ENCODE measurements at regions not wholly inside any gene's neighbourhood (a gene's known extent, or its start where the extent isn't known, plus 50 kb on each side); places are given as distances from the start of the nearest gene placed in this dataset.

GRCh38 chr2:128833664-128834027, 515.0 kb upstream of the HS6ST1 start:
- no peak overlapping the region for H3K4me3 ChIP-seq (replicated peaks; ENCODE audit: low read depth, low read length)
- no peak for DNase-seq (ENCODE audit: extremely low read depth, low read depth)
- no peak for TF ChIP-seq CTCF (IDR thresholded peaks at IDR 0.05; ENCODE audit: low read depth, low read length, missing control alignments)

GRCh38 chr2:128834207-128834879, 515.7 kb upstream of the HS6ST1 start:
- no peak for TF ChIP-seq CTCF (IDR thresholded peaks at IDR 0.05; ENCODE audit: low read depth, low read length, missing control alignments)
- DNase-seq (ENCODE audit: extremely low read depth, low read depth) = no peak

GRCh38 chr2:128834880-128835252, 516.2 kb upstream of the HS6ST1 start:
- no peak for TF ChIP-seq CTCF (IDR thresholded peaks at IDR 0.05; ENCODE audit: low read depth, low read length, missing control alignments)
- no peak for DNase-seq (ENCODE audit: extremely low read depth, low read depth)

More at GRCh38 chr2:128834207-128834879, 515.7 kb upstream of the HS6ST1 start:
- H3K4me3 ChIP-seq (replicated peaks; ENCODE audit: low read depth, low read length) = no peak overlapping the region

GRCh38 chr2:128835342-128835855, 516.7 kb upstream of the HS6ST1 start:
- no peak overlapping the region for H3K4me3 ChIP-seq (replicated peaks; ENCODE audit: low read depth, low read length)
- no peak for TF ChIP-seq CTCF (IDR thresholded peaks at IDR 0.05; ENCODE audit: low read depth, low read length, missing control alignments)
- no peak for DNase-seq (ENCODE audit: extremely low read depth, low read depth)

More at GRCh38 chr2:128834880-128835252, 516.2 kb upstream of the HS6ST1 start:
- H3K4me3 ChIP-seq (replicated peaks; ENCODE audit: low read depth, low read length) = no peak overlapping the region

- TF ChIP-seq CTCF (IDR thresholded peaks at IDR 0.05; ENCODE audit: low read depth, low read length, missing control alignments) = no peak
- no peak for DNase-seq (ENCODE audit: extremely low read depth, low read depth)
- no peak overlapping the region for H3K4me3 ChIP-seq (replicated peaks; ENCODE audit: low read depth, low read length)
Observed at GRCh38 chr2:128835974-128836373, 517.3 kb upstream of the HS6ST1 start.

- H3K4me3 ChIP-seq (replicated peaks; ENCODE audit: low read depth, low read length) = no peak overlapping the region
- TF ChIP-seq CTCF (IDR thresholded peaks at IDR 0.05; ENCODE audit: low read depth, low read length, missing control alignments) = no peak
Observed at GRCh38 chr2:128836559-128837100, 518.0 kb upstream of the HS6ST1 start.

More at GRCh38 chr2:128836559-128837100, 518.0 kb upstream of the HS6ST1 start:
- DNase-seq (ENCODE audit: extremely low read depth, low read depth) = no peak
